Activated T-helper 2 cell treated with anti-CD3 and anti-CD28 coated beads, Interferon-gamma antibody, Interleukin-2, Interleukin-4, amounts not matched to agents 10 μg/mL and 5 μg/mL and 100 μg/mL, durations not matched to agents 14 hours and 24 hours and 36 hours (primary cell): ENCODE measurements at regions not wholly inside any gene's neighbourhood (a gene's known extent, or its start where the extent isn't known, plus 50 kb on each side); places are given as distances from the start of the nearest gene placed in this dataset.

Source experiments
- DNase-seq: peaks from one replicate; pipeline ENCODE4 v3.0.0; 2021; ENCODE audit warnings: low spot score
- H3K27ac Mint-ChIP-seq: one replicate; pipeline ENCODE4 v1.8.0; 2021; ENCODE audit warnings: mixed read lengths
- H3K27me3 Mint-ChIP-seq: one replicate; pipeline ENCODE4 v1.8.0; 2021; ENCODE audit warnings: low read depth, mixed read lengths
- H3K36me3 Mint-ChIP-seq: one replicate; pipeline ENCODE4 v1.8.0; 2021; ENCODE audit warnings: low read depth, mixed read lengths
- H3K4me1 Mint-ChIP-seq: one replicate; pipeline ENCODE4 v1.8.0; 2021; ENCODE audit warnings: low read depth, mixed read lengths
- H3K4me3 Mint-ChIP-seq: one replicate; pipeline ENCODE4 v1.8.0; 2021; ENCODE audit warnings: low read depth, mild to moderate bottlenecking, moderate library complexity, mixed read lengths
- H3K9me3 Mint-ChIP-seq: one replicate; pipeline ENCODE4 v1.8.0; 2021; ENCODE audit warnings: mixed read lengths
- intact Hi-C: fragments of 100-400 bp; cut with micrococcal nuclease; formaldehyde crosslinking; loops from one replicate; pipeline ENCODE4 v1.15.1; 2023

DNA sequence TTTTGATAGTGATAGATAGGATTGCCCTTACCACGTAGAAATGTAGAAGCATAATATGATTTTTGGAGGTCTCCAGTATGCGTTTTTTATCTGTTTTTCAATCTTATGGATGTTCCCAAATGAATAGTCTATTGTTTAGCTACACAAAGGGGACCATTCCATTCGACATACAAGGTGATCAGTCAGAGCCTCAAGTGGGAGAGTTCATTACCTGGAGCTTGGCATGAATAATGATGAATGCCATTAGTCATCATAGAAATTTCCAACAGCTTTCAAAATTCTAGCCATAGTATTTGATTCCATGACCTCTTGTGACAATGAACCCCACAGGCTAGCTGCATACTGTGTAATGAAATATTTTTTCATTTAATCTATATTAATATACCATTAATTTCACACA lies 123.6 kb downstream of the PDHA2 start:
- H3K4me3 Mint-ChIP-seq, result no peak overlapping the region
- H3K27me3 Mint-ChIP-seq, result no peaks in the 10 kb centered on the region
- intact Hi-C loops, result no loop called here
- H3K36me3 Mint-ChIP-seq, result no peaks in the 10 kb centered on the region
- no peaks in the 10 kb centered on the region for H3K4me1 Mint-ChIP-seq
- no peak overlapping the region for H3K27ac Mint-ChIP-seq
- H3K9me3 Mint-ChIP-seq, result no peaks in the 10 kb centered on the region
- no peak for DNase-seq

DNA sequence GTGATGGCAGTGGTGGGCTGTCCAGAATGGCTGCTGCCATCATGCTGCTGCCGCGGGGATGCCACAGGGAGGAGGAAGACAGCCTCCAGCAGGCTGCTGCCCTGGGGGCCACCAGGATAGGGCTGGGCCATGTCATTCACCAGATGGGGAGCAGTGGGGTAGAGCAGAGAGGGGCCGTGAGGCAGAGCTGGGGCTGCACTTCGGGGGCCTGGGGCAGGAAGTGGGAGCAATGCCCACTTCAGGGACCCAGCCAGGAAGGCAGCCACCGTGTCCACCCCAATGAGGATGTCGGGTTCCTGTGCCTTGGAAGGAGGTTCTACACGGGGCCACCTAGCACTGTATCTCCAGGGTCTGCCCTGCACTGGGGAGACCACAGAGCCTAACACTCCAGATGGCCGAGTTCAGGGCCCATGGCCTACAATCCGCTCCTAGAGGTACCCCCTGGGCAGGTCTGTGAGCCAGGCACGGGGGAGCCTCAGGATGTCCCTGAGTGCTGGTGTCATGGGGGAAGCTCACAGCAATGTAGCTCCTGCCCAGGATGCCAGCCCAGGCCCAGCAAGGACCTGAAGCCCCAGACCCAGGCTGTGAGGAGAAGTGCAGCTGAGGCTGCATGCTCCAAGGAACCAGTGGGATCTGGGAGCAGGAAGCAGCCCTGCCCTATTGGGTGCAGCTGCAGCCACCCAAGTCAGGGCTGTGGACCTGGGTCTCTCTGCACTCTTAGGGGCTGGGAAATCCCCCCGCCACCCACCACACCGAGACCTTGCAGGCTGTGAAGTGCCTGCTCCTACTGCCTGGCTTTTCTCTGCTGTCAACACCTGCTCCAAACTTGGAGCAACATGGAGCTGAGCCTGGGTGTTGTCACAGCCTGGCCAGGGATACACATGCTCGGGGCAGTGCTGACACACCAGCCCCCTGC lies 140.3 kb downstream of the PDHA2 start:
- no peak overlapping the region for H3K27ac Mint-ChIP-seq

DNA sequence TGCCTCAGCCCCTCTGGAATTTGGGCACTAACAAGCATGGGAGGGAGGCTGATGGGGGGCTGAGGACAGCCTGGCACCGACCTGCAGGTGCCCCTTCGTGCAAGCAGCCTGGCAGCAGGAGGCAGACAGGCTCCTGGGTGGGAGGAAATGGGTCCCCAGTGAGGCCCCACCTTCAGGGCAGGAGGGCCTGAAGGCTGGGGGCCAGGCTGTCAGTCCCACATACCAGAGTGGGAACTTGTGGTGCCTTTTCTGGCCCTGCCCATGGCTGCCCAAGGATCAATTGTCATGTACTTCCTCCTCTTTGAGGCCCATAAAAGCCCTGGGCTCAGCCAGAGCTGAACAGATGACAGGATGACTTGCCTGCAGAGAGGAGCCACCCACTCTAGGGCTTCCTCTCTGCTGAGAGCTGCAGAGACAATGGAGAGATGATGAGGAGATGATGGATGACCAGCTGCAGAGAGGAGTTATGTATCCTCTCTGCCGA lies 141.0 kb downstream of the PDHA2 start:
- Mint-ChIP-seq H3K27ac (no peak overlapping the region), H3K36me3 (no peaks in the 10 kb centered on the region), H3K27me3 (no peaks in the 10 kb centered on the region), H3K9me3 (peaks cover 3% of the 10 kb centered on the region), H3K4me3 (no peak overlapping the region), H3K4me1 (peaks cover 2% of the 10 kb centered on the region)
- intact Hi-C loops, result no loop called here
- DNase-seq, result no peak

More for the DNA sequence above, 140.3 kb downstream of the PDHA2 start:
- Mint-ChIP-seq H3K36me3 (no peaks in the 10 kb centered on the region), H3K27me3 (no peaks in the 10 kb centered on the region), H3K4me1 (peaks cover 2% of the 10 kb centered on the region), H3K4me3 (no peak overlapping the region), H3K9me3 (peaks cover 3% of the 10 kb centered on the region)
- intact Hi-C loops, result no loop called here
- no peak for DNase-seq

DNA sequence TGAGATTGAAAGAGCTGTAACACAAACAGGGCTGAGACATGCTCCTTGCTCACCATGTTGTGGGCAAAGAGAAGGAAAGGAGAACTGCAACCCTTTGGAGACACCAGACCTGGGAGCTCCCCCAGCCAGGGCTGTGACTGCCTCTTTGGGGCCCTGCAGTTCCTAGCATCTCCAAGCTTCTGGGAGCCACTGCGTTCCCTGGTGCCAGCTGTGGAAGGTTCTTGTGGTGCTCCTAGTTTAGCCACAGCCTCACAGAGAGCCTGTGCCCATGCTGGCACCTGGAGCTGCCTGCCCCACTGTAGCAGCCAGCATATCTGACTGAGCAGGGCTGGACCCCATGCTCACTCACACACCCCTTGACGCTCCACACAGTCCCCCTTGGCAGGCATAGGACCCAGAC lies 141.7 kb downstream of the PDHA2 start:
- Mint-ChIP-seq H3K36me3 (no peaks in the 10 kb centered on the region), H3K9me3 (peaks cover 3% of the 10 kb centered on the region), H3K4me3 (no peak overlapping the region), H3K27me3 (no peaks in the 10 kb centered on the region), H3K4me1 (peaks cover 2% of the 10 kb centered on the region), H3K27ac (no peak overlapping the region)
- DNase-seq, result no peak
- intact Hi-C loops, result no loop called here

DNA sequence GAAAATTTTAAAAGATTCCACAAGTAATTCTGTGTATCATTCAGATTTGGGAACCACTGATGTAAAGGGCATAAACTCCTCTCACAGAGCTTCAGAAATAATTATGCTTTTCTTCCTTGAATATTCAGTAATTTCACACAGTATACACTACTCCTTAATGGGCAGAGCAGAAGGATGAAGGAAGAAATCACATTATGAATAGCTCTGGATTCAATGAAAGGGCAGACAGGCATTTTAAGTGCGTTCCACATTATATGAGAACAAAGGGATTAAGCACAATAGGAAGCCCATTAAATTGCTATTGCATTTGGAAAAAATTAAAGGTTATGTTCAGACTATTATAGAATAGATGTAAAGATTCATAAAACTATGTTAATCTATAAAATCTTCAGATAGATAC lies 142.6 kb downstream of the PDHA2 start:
- H3K27me3 Mint-ChIP-seq, result no peaks in the 10 kb centered on the region
- peaks cover 2% of the 10 kb centered on the region for H3K4me1 Mint-ChIP-seq
- no peak overlapping the region for H3K27ac Mint-ChIP-seq
- H3K36me3 Mint-ChIP-seq, result no peaks in the 10 kb centered on the region
- H3K4me3 Mint-ChIP-seq, result no peak overlapping the region
- intact Hi-C loops, result no loop called here
- H3K9me3 Mint-ChIP-seq, result peaks cover 3% of the 10 kb centered on the region
- no peak for DNase-seq

DNA sequence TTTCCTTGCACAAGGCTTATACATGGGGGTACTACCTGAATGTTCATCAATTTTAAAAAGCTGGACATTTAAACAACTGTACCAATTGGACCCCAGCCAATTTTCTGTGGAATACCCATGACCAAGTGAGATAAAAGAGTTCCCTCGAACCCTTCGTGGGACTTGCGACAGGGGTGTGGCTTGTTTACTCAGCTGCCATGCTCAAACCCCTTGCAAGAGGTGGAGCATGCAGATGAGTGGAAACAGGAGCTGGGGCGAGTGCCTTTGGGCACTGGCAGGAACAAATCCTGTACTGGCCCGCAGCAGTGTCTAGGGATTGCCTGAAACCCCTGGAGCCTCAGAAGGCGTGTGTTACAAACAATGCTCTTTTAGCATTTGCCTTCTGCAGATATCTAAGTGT lies 144.2 kb downstream of the PDHA2 start:
- no peaks in the 10 kb centered on the region for H3K27me3 Mint-ChIP-seq
- H3K27ac Mint-ChIP-seq, result no peak overlapping the region
- H3K4me1 Mint-ChIP-seq, result peaks cover 2% of the 10 kb centered on the region
- H3K4me3 Mint-ChIP-seq, result no peak overlapping the region
- H3K9me3 Mint-ChIP-seq, result peaks cover 3% of the 10 kb centered on the region
- no peaks in the 10 kb centered on the region for H3K36me3 Mint-ChIP-seq
- no peak for DNase-seq
- intact Hi-C loops, result no loop called here

DNA sequence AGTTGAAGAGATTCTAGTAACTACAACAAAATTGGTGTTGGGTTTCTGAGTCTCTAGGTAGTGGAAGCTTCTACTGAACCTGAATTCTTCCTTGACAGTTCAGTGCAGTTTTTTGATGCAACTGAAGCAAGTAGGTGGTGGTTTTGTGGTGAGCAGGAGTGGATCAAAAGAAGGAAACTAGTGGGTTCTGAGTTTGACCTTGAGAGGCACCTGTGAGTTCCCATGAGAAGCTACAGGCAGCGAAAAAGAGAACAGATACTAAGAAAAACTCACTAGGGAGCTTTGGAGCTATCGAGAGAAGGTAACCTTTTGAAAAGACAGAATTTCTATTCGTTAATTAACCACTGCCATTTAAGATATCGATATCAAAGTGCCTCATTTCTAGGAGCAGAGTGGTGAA lies 145.2 kb downstream of the PDHA2 start:
- no peak overlapping the region for H3K4me3 Mint-ChIP-seq
- H3K27me3 Mint-ChIP-seq, result no peaks in the 10 kb centered on the region
- no peaks in the 10 kb centered on the region for H3K36me3 Mint-ChIP-seq
- DNase-seq, result no peak
- peaks cover 3% of the 10 kb centered on the region for H3K9me3 Mint-ChIP-seq
- H3K27ac Mint-ChIP-seq, result no peak overlapping the region
- intact Hi-C loops, result no loop called here
- H3K4me1 Mint-ChIP-seq, result peaks cover 2% of the 10 kb centered on the region

DNA sequence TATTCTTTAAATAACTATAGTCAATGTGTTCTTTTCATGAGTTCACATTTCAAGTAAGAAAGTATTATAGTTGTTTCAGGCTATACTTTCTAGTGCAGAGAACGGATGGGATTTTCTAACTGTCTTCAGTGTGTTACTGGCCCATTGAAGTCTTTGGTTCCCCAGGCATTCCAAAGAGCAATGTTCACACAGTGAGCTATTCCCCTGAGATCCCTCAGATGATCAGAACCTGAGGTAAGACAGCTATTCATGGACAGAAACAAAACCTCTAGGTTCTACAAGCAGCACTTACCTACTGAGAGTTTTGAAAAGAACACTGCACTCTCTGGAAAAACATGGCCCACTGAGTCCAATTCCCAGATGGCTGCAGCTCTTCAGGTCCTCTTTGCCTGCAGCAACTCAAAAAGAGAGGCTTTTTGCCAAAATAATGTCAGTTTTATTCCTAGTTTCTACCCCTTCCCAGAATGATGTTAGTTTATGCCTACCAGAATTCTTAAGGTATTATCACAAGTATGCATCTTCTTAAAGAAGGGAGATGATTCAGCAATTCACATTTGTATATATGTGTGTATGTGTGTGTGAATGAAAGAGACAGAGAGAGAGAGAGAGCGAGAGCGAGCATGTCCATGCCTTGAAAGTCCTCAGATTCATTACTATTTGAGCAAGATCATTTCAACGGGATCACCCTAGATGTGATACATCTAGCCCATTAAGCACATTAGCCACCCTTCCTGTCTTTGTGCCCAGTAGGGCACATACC lies 146.1 kb downstream of the PDHA2 start:
- intact Hi-C loops, result no loop called here

DNA sequence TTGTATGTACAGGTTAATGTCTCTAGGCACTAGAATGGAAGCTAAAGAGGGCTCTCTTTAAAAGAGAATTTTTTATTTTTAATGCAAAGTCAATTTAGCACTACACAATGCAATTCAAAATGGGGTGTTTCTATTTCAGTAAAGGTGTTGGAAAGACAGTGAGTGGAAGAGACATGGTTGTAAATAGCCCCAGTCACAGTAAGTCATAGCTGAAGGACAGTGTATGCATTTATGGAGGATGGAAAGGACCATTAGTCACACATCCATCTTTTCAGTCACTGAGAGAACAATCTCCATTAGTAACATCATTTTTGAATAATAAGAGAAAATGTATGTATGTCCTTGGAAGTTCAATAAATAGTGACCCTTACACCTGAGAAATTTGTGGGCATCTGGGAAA lies 148.0 kb downstream of the PDHA2 start:
- H3K36me3 Mint-ChIP-seq, result no peaks in the 10 kb centered on the region
- H3K27ac Mint-ChIP-seq, result no peak overlapping the region
- intact Hi-C loops, result no loop called here

More for the DNA sequence above, 146.1 kb downstream of the PDHA2 start:
- DNase-seq, result no peak
- no peak overlapping the region for H3K4me3 Mint-ChIP-seq
- peaks cover 2% of the 10 kb centered on the region for H3K4me1 Mint-ChIP-seq
- no peaks in the 10 kb centered on the region for H3K36me3 Mint-ChIP-seq
- no peak overlapping the region for H3K27ac Mint-ChIP-seq
- no peaks in the 10 kb centered on the region for H3K27me3 Mint-ChIP-seq
- H3K9me3 Mint-ChIP-seq, result peaks cover 3% of the 10 kb centered on the region

DNA sequence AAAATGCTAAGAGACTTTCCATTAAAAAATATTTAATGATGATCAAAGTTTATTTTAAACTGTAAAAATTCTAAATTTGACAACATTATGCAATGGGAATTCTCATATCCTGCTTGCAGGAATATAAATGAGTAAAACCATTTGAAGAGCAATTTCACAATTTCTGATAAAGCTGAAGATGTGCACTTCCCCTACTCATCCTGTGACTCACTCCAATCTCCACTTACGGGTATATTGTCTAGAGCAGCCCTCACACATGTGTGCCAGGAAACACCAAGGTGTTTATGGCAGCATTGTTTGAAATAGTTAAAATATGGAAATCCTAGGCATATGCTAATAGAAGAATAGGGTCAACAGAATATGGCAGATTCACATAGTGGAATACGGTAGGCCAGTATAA lies 158.4 kb downstream of the PDHA2 start:
- H3K36me3 Mint-ChIP-seq, result no peaks in the 10 kb centered on the region
- no peaks in the 10 kb centered on the region for H3K27me3 Mint-ChIP-seq
- no peak overlapping the region for H3K4me3 Mint-ChIP-seq
- H3K4me1 Mint-ChIP-seq, result no peaks in the 10 kb centered on the region
- DNase-seq, result no peak
- no peaks in the 10 kb centered on the region for H3K9me3 Mint-ChIP-seq
- no peak overlapping the region for H3K27ac Mint-ChIP-seq
- intact Hi-C loops, result no loop called here

More for the DNA sequence above, 148.0 kb downstream of the PDHA2 start:
- Mint-ChIP-seq H3K4me1 (peaks cover 2% of the 10 kb centered on the region), H3K4me3 (no peak overlapping the region), H3K27me3 (no peaks in the 10 kb centered on the region), H3K9me3 (no peaks in the 10 kb centered on the region)
- DNase-seq, result no peak

DNA sequence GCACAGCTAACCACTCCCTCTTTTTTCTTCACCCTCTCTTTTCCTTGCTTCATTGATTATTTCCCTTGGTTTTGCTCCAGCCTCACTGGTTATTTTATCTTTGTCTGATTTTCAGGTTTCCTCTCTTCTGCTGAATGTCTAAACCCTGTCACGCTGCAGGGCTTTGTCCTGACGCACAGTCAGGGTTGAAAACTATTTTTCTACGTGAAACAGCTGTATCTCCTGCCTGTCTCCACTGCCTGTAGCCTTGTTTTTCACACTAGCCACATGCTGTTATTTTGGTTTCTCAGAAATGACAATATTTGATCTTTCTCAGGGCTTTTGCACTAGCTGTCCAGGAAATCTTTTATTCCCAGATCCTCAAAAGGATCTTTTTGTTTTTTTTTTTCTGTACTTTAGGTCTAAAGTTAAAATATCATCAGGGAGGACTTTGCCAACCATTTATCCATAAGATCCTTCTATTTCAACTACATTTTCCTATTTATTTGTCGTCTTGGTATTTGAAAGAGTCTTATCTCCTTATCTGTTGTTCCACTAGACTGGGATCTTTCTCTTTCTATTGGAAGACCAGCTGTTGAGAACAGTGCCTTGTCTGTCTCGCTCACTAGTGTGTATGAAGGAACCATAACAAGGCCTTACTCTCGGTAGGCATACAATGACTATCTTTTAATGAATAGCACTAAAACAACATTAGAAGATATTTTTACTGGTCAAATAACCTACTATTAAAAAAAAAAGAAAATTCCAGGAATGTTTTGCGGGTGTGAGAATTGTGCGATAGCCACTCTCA lies 164.3 kb downstream of the PDHA2 start:
- DNase-seq, result no peak
- Mint-ChIP-seq H3K36me3 (no peaks in the 10 kb centered on the region), H3K9me3 (no peaks in the 10 kb centered on the region), H3K27ac (no peak overlapping the region), H3K4me1 (no peaks in the 10 kb centered on the region), H3K4me3 (no peak overlapping the region), H3K27me3 (no peaks in the 10 kb centered on the region)
- intact Hi-C loops, result no loop called here

DNA sequence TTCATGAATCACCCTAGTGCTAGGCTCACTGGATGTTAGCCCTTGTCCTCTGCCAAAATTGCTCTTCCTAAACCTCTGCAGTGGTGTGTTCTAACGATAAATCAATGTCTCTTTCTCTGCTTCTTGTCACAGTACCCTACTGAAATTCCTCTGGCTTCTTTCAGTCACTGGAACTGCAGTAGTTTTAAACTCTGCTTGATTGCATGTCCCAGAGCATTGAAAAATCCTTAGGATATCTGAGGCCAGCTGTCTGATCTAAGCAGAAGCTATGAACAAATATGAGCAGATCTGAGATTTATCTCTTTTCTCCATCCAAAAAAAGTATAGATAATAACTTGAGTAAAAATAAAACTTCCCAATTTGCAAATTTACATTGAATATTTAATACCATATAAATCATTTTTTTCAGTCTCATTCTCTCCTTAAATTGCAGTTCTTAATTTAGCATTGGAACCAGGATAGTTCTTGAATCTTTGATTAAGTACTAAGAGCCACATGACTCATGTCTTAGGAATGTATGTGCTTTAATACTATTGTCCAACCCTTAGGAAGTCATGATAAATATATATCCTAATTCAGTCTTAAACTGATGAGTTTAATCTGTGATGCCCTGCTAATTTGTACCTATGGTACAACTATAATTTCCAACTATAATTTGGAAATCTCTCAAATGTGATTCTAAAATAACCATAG lies 169.7 kb downstream of the PDHA2 start:
- Mint-ChIP-seq H3K4me1 (no peaks in the 10 kb centered on the region), H3K4me3 (no peak overlapping the region), H3K9me3 (no peaks in the 10 kb centered on the region), H3K27me3 (no peaks in the 10 kb centered on the region), H3K27ac (no peak overlapping the region), H3K36me3 (no peaks in the 10 kb centered on the region)
- DNase-seq, result no peak
- intact Hi-C loops, result no loop called here
